Smooth muscle cell (in vitro differentiated cells): ENCODE measurements at regions not wholly inside any gene's neighbourhood (a gene's known extent, or its start where the extent isn't known, plus 50 kb on each side); places are given as distances from the start of the nearest gene placed in this dataset.

Source experiments
- DNase-seq: peaks from one replicate; lab custom pipeline; 2025; ENCODE audit not compliant: unreplicated experiment; lab: John Stamatoyannopoulos, UW
- H2AFZ ChIP-seq: fragments of 200-600 bp; sonication (generic); 2 replicates; pipeline ENCODE4 v1.6.0; 2016; ENCODE audit warnings: antibody characterized with exemption, low read depth, mild to moderate bottlenecking
- H3F3A ChIP-seq: fragments of 200-600 bp; sonication (generic); 2 replicates; pipeline ENCODE4 v1.6.0; 2017; ENCODE audit warnings: antibody characterized with exemption, low read depth
- H3K27ac ChIP-seq: fragments of 200-600 bp; sonication (generic); 2 replicates; pipeline ENCODE4 v1.5.1; 2016; ENCODE audit warnings: low read depth, mild to moderate bottlenecking
- H3K27me3 ChIP-seq: fragments of 200-600 bp; sonication (generic); 2 replicates; pipeline ENCODE4 v1.6.1; 2016; ENCODE audit warnings: low read depth, mild to moderate bottlenecking
- H3K36me3 ChIP-seq: fragments of 200-600 bp; sonication (generic); 2 replicates; pipeline ENCODE4 v1.5.1; 2016; ENCODE audit warnings: low read depth
- H3K4me1 ChIP-seq: fragments of 200-600 bp; sonication (generic); 2 replicates; pipeline ENCODE4 v1.5.1; 2016; ENCODE audit warnings: low read depth
- H3K4me2 ChIP-seq: fragments of 200-600 bp; sonication (generic); 2 replicates; pipeline ENCODE4 v1.6.0; 2016; ENCODE audit warnings: mild to moderate bottlenecking
- H3K4me3 ChIP-seq: fragments of 200-600 bp; sonication (generic); 2 replicates; pipeline ENCODE4 v1.5.1; 2016; ENCODE audit warnings: mild to moderate bottlenecking
- H3K79me2 ChIP-seq: fragments of 200-600 bp; sonication (generic); 2 replicates; pipeline ENCODE4 v1.6.0; 2016; ENCODE audit warnings: low read depth, mild to moderate bottlenecking
- H3K9ac ChIP-seq: fragments of 200-600 bp; sonication (generic); 2 replicates; pipeline ENCODE4 v1.6.0; 2016; ENCODE audit warnings: low read depth
- H3K9me3 ChIP-seq: fragments of 200-600 bp; sonication (generic); replicated peaks from 2 replicates; pipeline ENCODE4 v1.5.1; 2016; ENCODE audit warnings: low read depth
- H4K20me1 ChIP-seq: fragments of 200-600 bp; sonication (generic); 2 replicates; pipeline ENCODE4 v1.6.0; 2016; ENCODE audit warnings: low read depth
- WGBS: methylation state at CpG from one replicate; pipeline ENCODE4 v1.1.7; 2016; ENCODE audit warnings: low lambda C conversion rate; 5-methylcytosine and 5-hydroxymethylcytosine counted together
- TF ChIP-seq, protein P1 (sequence below): fragments of 200-600 bp; sonication (generic); IDR thresholded peaks from 2 replicates; pipeline ENCODE4 v1.5.1; 2017; ENCODE audit warnings: borderline replicate concordance, mild to moderate bottlenecking, antibody characterized with exemption; ENCODE audit not compliant: insufficient read depth, poor library complexity, severe bottlenecking

DNA sequence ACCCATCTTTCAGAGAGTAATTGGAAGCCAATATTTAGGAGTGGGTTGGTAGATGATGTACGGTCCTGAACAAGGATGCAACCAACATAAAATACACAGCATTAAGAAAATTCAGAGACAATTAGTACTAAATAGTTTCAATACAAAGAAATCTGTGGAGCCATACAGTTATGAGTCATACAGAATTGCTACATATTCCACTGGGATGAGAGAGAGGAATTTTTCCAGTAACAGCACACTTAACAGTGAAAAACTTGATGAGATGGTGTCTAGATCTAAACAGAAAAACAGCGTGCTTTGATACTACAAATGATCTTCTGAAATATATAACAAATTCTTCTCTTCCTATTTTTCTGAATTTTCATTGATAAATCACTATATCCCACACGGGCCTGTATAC is 1999.3 kb upstream of the CDH9 start:
- H3F3A ChIP-seq = no peaks in the 10 kb centered on the region
- no peak overlapping the region for H3K4me3 ChIP-seq
- H3K27me3 ChIP-seq = no peaks in the 10 kb centered on the region
- H3K4me2 ChIP-seq = no peak overlapping the region
- no peaks in the 10 kb centered on the region for H3K4me1 ChIP-seq
- 74% methylated on average over 3 of the region's 3 CpGs for WGBS
- no peak overlapping the region for H3K9ac ChIP-seq
- no peak overlapping the region for H2AFZ ChIP-seq
- TF ChIP-seq, protein P1, sequence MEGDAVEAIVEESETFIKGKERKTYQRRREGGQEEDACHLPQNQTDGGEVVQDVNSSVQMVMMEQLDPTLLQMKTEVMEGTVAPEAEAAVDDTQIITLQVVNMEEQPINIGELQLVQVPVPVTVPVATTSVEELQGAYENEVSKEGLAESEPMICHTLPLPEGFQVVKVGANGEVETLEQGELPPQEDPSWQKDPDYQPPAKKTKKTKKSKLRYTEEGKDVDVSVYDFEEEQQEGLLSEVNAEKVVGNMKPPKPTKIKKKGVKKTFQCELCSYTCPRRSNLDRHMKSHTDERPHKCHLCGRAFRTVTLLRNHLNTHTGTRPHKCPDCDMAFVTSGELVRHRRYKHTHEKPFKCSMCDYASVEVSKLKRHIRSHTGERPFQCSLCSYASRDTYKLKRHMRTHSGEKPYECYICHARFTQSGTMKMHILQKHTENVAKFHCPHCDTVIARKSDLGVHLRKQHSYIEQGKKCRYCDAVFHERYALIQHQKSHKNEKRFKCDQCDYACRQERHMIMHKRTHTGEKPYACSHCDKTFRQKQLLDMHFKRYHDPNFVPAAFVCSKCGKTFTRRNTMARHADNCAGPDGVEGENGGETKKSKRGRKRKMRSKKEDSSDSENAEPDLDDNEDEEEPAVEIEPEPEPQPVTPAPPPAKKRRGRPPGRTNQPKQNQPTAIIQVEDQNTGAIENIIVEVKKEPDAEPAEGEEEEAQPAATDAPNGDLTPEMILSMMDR = no peak
- no peaks in the 10 kb centered on the region for H3K9me3 ChIP-seq
- no peak overlapping the region for H3K27ac ChIP-seq
- H3K79me2 ChIP-seq = no peaks in the 10 kb centered on the region
- no peak for DNase-seq
- no peaks in the 10 kb centered on the region for H3K36me3 ChIP-seq
- no peaks in the 10 kb centered on the region for H4K20me1 ChIP-seq

- WGBS = 94% methylated on average over 4 of the region's 4 CpGs
Observed at GRCh38 chr5:29024052-29024451, 1985.7 kb upstream of the CDH9 start.

GRCh38 chr5:29023541-29023940 is 1985.2 kb upstream of the CDH9 start:
- no peaks in the 10 kb centered on the region for H3K27me3 ChIP-seq
- H3K9me3 ChIP-seq = no peaks in the 10 kb centered on the region
- no peak overlapping the region for H3K4me2 ChIP-seq
- H3K79me2 ChIP-seq = no peaks in the 10 kb centered on the region
- H3K4me1 ChIP-seq = no peaks in the 10 kb centered on the region
- no peak overlapping the region for H3K4me3 ChIP-seq
- no peak overlapping the region for H3K27ac ChIP-seq
- DNase-seq = no peak
- H3K36me3 ChIP-seq = no peaks in the 10 kb centered on the region
- WGBS = 58% methylated on average over 2 of the region's 2 CpGs
- no peak overlapping the region for H3K9ac ChIP-seq
- no peaks in the 10 kb centered on the region for H4K20me1 ChIP-seq
- no peak overlapping the region for H2AFZ ChIP-seq
- no peaks in the 10 kb centered on the region for H3F3A ChIP-seq
- TF ChIP-seq, protein P1 = no peak

More at GRCh38 chr5:29024052-29024451, 1985.7 kb upstream of the CDH9 start:
- no peak overlapping the region for H3K4me3 ChIP-seq
- no peak overlapping the region for H3K27ac ChIP-seq
- H3K27me3 ChIP-seq = no peaks in the 10 kb centered on the region
- DNase-seq = no peak
- H3K4me1 ChIP-seq = no peaks in the 10 kb centered on the region
- no peak overlapping the region for H3K4me2 ChIP-seq
- no peak overlapping the region for H3K9ac ChIP-seq
- TF ChIP-seq, protein P1 = no peak
- H3F3A ChIP-seq = no peaks in the 10 kb centered on the region
- no peaks in the 10 kb centered on the region for H3K9me3 ChIP-seq
- H3K36me3 ChIP-seq = no peaks in the 10 kb centered on the region
- no peaks in the 10 kb centered on the region for H4K20me1 ChIP-seq
- no peak overlapping the region for H2AFZ ChIP-seq
- H3K79me2 ChIP-seq = no peaks in the 10 kb centered on the region

DNA sequence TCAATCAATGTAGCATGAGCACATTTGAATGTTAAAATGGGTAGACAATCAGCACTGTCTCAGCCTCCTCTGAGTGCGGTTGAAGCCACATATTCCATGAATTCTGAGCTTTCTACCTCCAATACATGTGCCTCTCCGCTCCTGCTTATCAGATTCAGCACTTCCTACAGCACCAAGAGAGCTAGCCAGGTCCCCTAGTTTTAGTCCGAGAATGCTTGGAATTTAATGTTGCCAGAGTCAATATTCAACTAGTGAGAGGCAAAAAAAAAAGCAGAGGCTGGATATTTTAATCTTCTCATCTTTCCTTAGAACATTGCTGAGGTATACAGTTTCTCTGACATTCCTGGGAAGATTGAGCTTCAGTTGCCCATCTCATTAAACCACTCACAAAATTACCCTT is 1979.1 kb upstream of the CDH9 start:
- TF ChIP-seq, protein P1 = no peak
- Histone ChIP-seq H3K36me3 (no peaks in the 10 kb centered on the region), H3K27me3 (no peaks in the 10 kb centered on the region), H2AFZ (no peak overlapping the region), H3K4me2 (no peak overlapping the region), H3K9ac (no peak overlapping the region), H3K27ac (no peak overlapping the region), H4K20me1 (no peaks in the 10 kb centered on the region), H3K9me3 (no peaks in the 10 kb centered on the region), H3F3A (no peaks in the 10 kb centered on the region), H3K4me3 (no peak overlapping the region), H3K4me1 (no peaks in the 10 kb centered on the region), H3K79me2 (no peaks in the 10 kb centered on the region)
- DNase-seq = no peak
- 76% methylated on average over 3 of the region's 3 CpGs for WGBS
